Subcutaneous abdominal adipose tissue (tissue), 5 donors: ENCODE measurements at regions not wholly inside any gene's neighbourhood (a gene's known extent, or its start where the extent isn't known, plus 50 kb on each side); places are given as distances from the start of the nearest gene placed in this dataset.

Source experiments
- H3K27ac ChIP-seq: one replicate; pipeline ENCODE4 v1.7.0; 2013; ENCODE audit warnings: low read depth, mild to moderate bottlenecking, inconsistent platforms, low read length, moderate library complexity
- H3K27me3 ChIP-seq, 5 donors: one replicate each; pipeline ENCODE4 v1.7.0; 2013; ENCODE audit warnings: low read length in 5 of 5, inconsistent platforms in 1 of 5; ENCODE audit not compliant: control insufficient read depth in 5 of 5, insufficient read depth in 4 of 5
- H3K36me3 ChIP-seq, 5 donors: one replicate each; pipeline ENCODE4 v1.7.0; 2013; ENCODE audit warnings: low read length in 5 of 5; ENCODE audit not compliant: control insufficient read depth in 5 of 5, insufficient read depth in 5 of 5
- H3K4me1 ChIP-seq, 5 donors: one replicate each; pipeline ENCODE4 v1.7.0; 2013; ENCODE audit warnings: low read length in 5 of 5, mild to moderate bottlenecking in 3 of 5, moderate library complexity in 1 of 5; ENCODE audit not compliant: control insufficient read depth in 5 of 5, insufficient read depth in 5 of 5
- H3K4me3 ChIP-seq, 5 donors: one replicate each; pipeline ENCODE4 v1.7.0; 2013; ENCODE audit warnings: low read length in 5 of 5, low read depth in 1 of 5
- H3K9ac ChIP-seq, 5 donors: one replicate each; pipeline ENCODE4 v1.7.0; 2013; ENCODE audit warnings: low read length in 5 of 5, mild to moderate bottlenecking in 4 of 5, moderate library complexity in 3 of 5
- H3K9me3 ChIP-seq, 5 donors: one replicate each; pipeline ENCODE4 v1.7.0; 2013; ENCODE audit warnings: low read length in 5 of 5; ENCODE audit not compliant: control insufficient read depth in 5 of 5
- donor health status: healthy.
- donor health status: healthy.
- donor health status: healthy.
- donor health status: healthy.
- donor health status: healthy.

DNA sequence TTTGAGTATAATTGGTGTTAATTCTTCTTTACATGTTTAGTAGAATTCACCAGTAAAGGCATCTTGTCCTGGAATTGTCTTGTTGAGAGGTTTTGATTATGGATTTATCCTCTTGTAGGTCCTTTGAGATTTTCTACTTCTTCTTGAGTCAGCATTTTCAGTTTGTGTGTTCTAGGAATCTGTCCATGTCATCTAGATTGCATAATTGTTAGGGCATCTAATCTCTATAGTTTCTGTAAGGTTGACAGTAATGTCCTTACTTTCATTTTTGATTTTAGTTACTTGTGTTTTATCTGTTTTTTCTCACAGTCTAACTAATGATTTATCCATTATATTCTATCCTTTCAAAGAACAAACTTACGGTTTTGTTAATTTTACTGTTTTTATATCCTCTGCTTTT lies 492.0 kb downstream of the FGF9 start:
- no peak overlapping the region for H3K27ac ChIP-seq
- H3K9ac ChIP-seq, result no peak overlapping the region
- H3K9me3 ChIP-seq, result peaks cover 0 to 2% (median 0%) of the 10 kb centered on the region in 5 donors
- H3K4me3 ChIP-seq, result no peak overlapping the region
- no peaks in the 10 kb centered on the region for H3K36me3 ChIP-seq
- no peaks in the 10 kb centered on the region for H3K27me3 ChIP-seq
- no peaks in the 10 kb centered on the region for H3K4me1 ChIP-seq

- no peaks in the 10 kb centered on the region for H3K27me3 ChIP-seq
- H3K36me3 ChIP-seq, result no peaks in the 10 kb centered on the region
- H3K27ac ChIP-seq, result no peak overlapping the region
- no peaks in the 10 kb centered on the region for H3K4me1 ChIP-seq
- H3K9ac ChIP-seq, result no peak overlapping the region
- H3K9me3 ChIP-seq, result peaks cover 0 to 2% (median 0%) of the 10 kb centered on the region in 5 donors
- no peak overlapping the region for H3K4me3 ChIP-seq
These were observed 497.7 kb downstream of the FGF9 start for GRCh38 chr13:22168437-22169190.

- Histone ChIP-seq H3K4me3 (no peak overlapping the region), H3K27me3 (no peaks in the 10 kb centered on the region), H3K36me3 (no peaks in the 10 kb centered on the region), H3K4me1 (no peaks in the 10 kb centered on the region), H3K27ac (no peak overlapping the region), H3K9me3 (peaks cover 0 to 2% (median 0%) of the 10 kb centered on the region in 5 donors), H3K9ac (no peak overlapping the region)
These were observed 498.6 kb downstream of the FGF9 start for GRCh38 chr13:22169473-22169872.

GRCh38 chr13:22173610-22174009 lies 502.7 kb downstream of the FGF9 start:
- Histone ChIP-seq H3K36me3 (no peaks in the 10 kb centered on the region), H3K27ac (no peak overlapping the region), H3K4me1 (no peaks in the 10 kb centered on the region), H3K4me3 (no peak overlapping the region), H3K9ac (no peak overlapping the region), H3K9me3 (no peaks in the 10 kb centered on the region), H3K27me3 (no peaks in the 10 kb centered on the region)

DNA sequence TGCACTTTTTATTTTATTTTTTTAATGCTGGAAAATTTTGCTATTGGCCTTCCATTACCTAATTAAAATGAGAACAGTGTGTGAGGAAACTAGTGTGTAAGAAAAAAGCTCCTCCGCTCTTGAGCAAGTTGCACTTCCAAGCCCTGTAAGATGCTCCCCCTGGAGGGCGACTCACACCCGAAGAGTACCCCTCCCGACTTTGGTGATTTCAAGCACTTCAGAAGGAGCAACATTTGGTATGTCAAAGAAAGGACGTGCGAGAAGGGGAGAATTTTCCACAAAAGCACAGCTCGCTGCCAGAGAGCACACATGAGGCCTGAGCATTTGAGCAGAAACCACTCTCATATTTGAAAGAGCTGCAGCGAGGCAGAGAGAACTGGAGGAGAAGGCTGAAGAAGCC lies 504.4 kb downstream of the FGF9 start:
- no peaks in the 10 kb centered on the region for H3K9me3 ChIP-seq
- no peaks in the 10 kb centered on the region for H3K36me3 ChIP-seq
- no peak overlapping the region for H3K4me3 ChIP-seq
- no peak overlapping the region for H3K27ac ChIP-seq
- no peaks in the 10 kb centered on the region for H3K4me1 ChIP-seq
- no peak overlapping the region for H3K9ac ChIP-seq
- H3K27me3 ChIP-seq, result no peaks in the 10 kb centered on the region

DNA sequence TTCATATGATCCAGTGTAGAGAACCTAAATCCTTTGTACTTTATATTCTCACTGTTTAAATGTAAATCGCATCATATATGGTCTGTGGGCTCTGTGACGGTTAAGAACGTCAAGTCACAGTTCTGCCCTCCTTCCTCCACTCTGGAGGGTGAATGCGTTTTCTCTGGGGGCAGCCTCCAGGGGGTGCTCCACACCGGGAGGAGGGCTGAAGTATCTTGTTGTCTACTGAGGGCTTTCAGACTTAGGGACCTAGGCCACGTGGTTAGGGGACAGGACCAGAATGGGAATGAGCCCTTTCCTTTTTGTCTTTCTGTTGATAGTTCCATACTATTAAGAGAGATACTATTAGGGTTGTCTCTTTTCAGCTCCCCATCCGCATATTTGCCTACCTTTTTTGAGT lies 504.9 kb downstream of the FGF9 start:
- H3K36me3 ChIP-seq, result no peaks in the 10 kb centered on the region
- no peak overlapping the region for H3K27ac ChIP-seq
- H3K27me3 ChIP-seq, result no peaks in the 10 kb centered on the region
- H3K9me3 ChIP-seq, result no peaks in the 10 kb centered on the region
- no peaks in the 10 kb centered on the region for H3K4me1 ChIP-seq
- H3K4me3 ChIP-seq, result no peak overlapping the region
- no peak overlapping the region for H3K9ac ChIP-seq

DNA sequence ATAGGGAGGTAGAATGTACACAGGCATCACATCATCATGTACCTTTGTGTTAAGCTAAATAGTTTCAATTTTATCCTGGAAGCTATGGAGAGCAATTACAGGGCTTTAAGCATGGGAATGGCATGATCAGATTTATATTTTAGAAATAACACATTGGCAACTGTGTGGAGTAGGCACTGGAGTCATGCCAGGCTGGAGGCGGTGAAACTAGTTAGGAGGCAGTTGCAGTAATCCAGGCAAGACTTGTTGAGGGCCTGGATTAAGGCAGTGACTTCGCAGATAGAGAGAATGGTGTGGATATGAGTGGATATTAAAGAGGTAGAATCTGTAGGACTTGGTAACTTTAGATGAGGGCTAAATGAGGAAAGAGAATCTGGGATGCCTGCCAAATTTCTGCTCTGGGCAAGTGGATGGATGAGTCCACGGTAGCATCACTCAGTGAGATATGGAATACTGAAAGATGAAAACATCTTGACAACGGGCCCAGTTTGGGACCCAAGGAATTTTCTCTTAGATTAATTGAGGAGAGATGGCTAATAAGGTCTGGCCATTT lies 506.2 kb downstream of the FGF9 start:
- H3K4me3 ChIP-seq, result no peak overlapping the region
- no peak overlapping the region for H3K9ac ChIP-seq
- H3K27me3 ChIP-seq, result no peaks in the 10 kb centered on the region
- H3K9me3 ChIP-seq, result no peaks in the 10 kb centered on the region
- H3K27ac ChIP-seq, result no peak overlapping the region
- H3K4me1 ChIP-seq, result no peaks in the 10 kb centered on the region
- no peaks in the 10 kb centered on the region for H3K36me3 ChIP-seq

DNA sequence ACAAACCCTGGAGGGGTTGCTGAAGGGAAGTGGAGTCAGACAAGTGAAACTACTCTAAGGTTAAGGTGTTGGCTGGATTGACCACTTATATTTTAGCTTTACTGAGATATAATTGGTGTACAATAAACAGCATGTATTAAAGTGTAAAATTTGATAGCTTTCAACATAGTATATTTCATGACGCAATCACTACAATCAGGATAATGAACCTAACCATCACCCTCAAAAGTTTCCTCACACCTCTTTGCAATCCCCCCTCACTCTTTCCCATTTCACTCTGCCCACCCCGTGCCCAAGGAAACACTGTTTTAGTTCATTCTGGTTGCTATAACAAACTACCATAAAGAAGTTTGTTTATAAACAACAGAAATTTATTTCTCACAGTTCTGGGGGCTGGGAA lies 508.0 kb downstream of the FGF9 start:
- Histone ChIP-seq H3K9ac (no peak overlapping the region), H3K4me3 (no peak overlapping the region), H3K9me3 (no peaks in the 10 kb centered on the region), H3K27ac (no peak overlapping the region), H3K4me1 (no peaks in the 10 kb centered on the region), H3K27me3 (no peaks in the 10 kb centered on the region), H3K36me3 (no peaks in the 10 kb centered on the region)

GRCh38 chr13:22187329-22187728 lies 516.5 kb downstream of the FGF9 start:
- H3K4me1 ChIP-seq, result no peaks in the 10 kb centered on the region
- H3K9me3 ChIP-seq, result no peaks in the 10 kb centered on the region
- no peak overlapping the region for H3K27ac ChIP-seq
- no peak overlapping the region for H3K4me3 ChIP-seq
- no peak overlapping the region for H3K9ac ChIP-seq
- no peaks in the 10 kb centered on the region for H3K36me3 ChIP-seq
- H3K27me3 ChIP-seq, result no peaks in the 10 kb centered on the region

GRCh38 chr13:22189176-22190048 lies 518.5 kb downstream of the FGF9 start:
- no peak overlapping the region for H3K4me3 ChIP-seq
- H3K27me3 ChIP-seq, result no peaks in the 10 kb centered on the region
- H3K9me3 ChIP-seq, result no peaks in the 10 kb centered on the region
- H3K27ac ChIP-seq, result no peak overlapping the region
- no peaks in the 10 kb centered on the region for H3K36me3 ChIP-seq
- H3K9ac ChIP-seq, result no peak overlapping the region
- H3K4me1 ChIP-seq, result peaks cover 0 to 4% (median 0%) of the 10 kb centered on the region in 5 donors
